HG03378 (cell line): ENCODE measurements at regions not wholly inside any gene's neighbourhood (a gene's known extent, or its start where the extent isn't known, plus 50 kb on each side); places are given as distances from the start of the nearest gene placed in this dataset.

Experiments used
- ATAC-seq: cut with Tn5 transposase; IDR thresholded peaks from one replicate; pipeline ENCODE4 v1.9.1; 2021; ENCODE audit warnings: mild to moderate bottlenecking, moderate library complexity; ENCODE audit not compliant: unreplicated experiment

- no peak for ATAC-seq
These were observed 273.6 kb downstream of the LRFN2 start for GRCh38 chr6:40313582-40313981.

- no peak for ATAC-seq
These were observed 274.8 kb downstream of the LRFN2 start for GRCh38 chr6:40312213-40313015.

- ATAC-seq, result no peak
These were observed 278.4 kb downstream of the LRFN2 start for GRCh38 chr6:40308533-40309306.

GRCh38 chr6:40307712-40308111, 279.5 kb downstream of the LRFN2 start:
- ATAC-seq, result no peak

GRCh38 chr6:40302856-40303454, 284.2 kb downstream of the LRFN2 start:
- no peak for ATAC-seq

GRCh38 chr6:40299681-40300080, 287.5 kb downstream of the LRFN2 start:
- ATAC-seq, result no peak

GRCh38 chr6:40298207-40298606, 289.0 kb downstream of the LRFN2 start:
- no peak for ATAC-seq

- ATAC-seq, result no peak
These were observed 291.8 kb downstream of the LRFN2 start for GRCh38 chr6:40295251-40295950.

- ATAC-seq, result no peak
These were observed 293.5 kb downstream of the LRFN2 start for GRCh38 chr6:40293460-40294185.

- ATAC-seq, result no peak
These were observed 294.1 kb downstream of the LRFN2 start for GRCh38 chr6:40293060-40293459.

GRCh38 chr6:40290816-40291215, 296.3 kb downstream of the LRFN2 start:
- ATAC-seq, result no peak

GRCh38 chr6:40288919-40289318, 298.2 kb downstream of the LRFN2 start:
- ATAC-seq, result no peak

- ATAC-seq, result no peak
These were observed 299.8 kb downstream of the LRFN2 start for GRCh38 chr6:40287296-40287850.

GRCh38 chr6:40286721-40287120, 300.4 kb downstream of the LRFN2 start:
- no peak for ATAC-seq

GRCh38 chr6:40285996-40286395, 301.2 kb downstream of the LRFN2 start:
- no peak for ATAC-seq

- ATAC-seq, result no peak
These were observed 301.6 kb downstream of the LRFN2 start for GRCh38 chr6:40285535-40285934.

GRCh38 chr6:40282986-40283385, 304.2 kb downstream of the LRFN2 start:
- no peak for ATAC-seq

- ATAC-seq, result no peak
These were observed 305.8 kb downstream of the LRFN2 start for GRCh38 chr6:40281402-40281801.

- no peak for ATAC-seq
These were observed 306.9 kb downstream of the LRFN2 start for GRCh38 chr6:40280231-40280630.

- no peak for ATAC-seq
These were observed 311.0 kb downstream of the LRFN2 start for GRCh38 chr6:40276141-40276540.
